ENCODE measurements at regions not wholly inside any gene's neighbourhood (a gene's known extent, or its start where the extent isn't known, plus 50 kb on each side); places are given as distances from the start of the nearest gene placed in this dataset.

- no peak for DNase-seq
Measured at GRCh38 chr13:44058067-44058466, 178.4 kb downstream of the LACC1 start.

- DNase-seq = peak; percentile 65
Measured at GRCh38 chr13:44058624-44059215, 179.0 kb downstream of the LACC1 start.

- no peak for DNase-seq
Measured at GRCh38 chr13:44061876-44062275, 182.2 kb downstream of the LACC1 start.

- DNase-seq = no peak
Measured at GRCh38 chr13:44063467-44063866, 183.8 kb downstream of the LACC1 start.

GRCh38 chr13:44063881-44064280 lies 184.2 kb downstream of the LACC1 start:
- DNase-seq = no peak

DNA sequence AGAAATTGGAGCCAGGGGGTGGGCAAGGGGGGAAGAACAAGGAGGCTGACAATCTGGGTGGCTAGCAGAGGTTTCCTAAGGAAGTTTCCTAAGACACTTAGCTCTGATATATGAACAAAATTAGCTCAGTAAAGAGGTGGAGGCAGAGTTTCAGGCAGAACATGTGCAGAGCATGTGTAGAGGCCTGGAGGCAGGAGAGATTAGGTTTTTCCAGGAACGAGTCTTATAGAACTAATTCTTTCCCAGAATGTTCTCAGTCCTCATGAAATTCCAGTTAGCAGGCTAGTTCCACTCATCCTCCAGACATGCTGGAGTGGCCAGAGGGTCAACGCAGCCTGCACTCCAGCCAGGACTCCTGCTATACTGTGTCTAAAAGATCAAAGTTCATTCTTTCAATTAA lies 184.7 kb downstream of the LACC1 start:
- DNase-seq = no peak

GRCh38 chr13:44068169-44068568 lies 188.5 kb downstream of the LACC1 start:
- no peak for DNase-seq

GRCh38 chr13:44068737-44069136 lies 189.0 kb downstream of the LACC1 start:
- DNase-seq = no peak

DNA sequence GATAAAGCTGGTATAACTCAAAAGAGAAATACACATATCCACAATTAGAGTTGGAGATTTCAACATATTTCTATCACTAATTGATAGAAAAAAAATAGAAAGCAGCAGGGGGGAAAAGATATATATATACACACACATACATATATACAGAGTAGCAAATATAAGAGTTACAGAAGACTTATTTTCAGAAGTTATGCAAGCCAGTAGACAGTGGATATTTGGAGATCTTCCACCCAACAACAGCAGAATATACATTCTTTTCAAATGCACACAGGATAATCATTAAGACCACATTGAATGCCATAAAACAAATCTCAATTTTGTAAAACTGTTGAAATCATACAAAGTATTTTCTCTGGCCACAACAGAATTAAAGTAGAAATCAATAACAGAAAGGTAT lies 192.8 kb downstream of the LACC1 start:
- no peak for DNase-seq

GRCh38 chr13:44074611-44075010 lies 194.9 kb downstream of the LACC1 start:
- DNase-seq = peak; percentile 33

DNA sequence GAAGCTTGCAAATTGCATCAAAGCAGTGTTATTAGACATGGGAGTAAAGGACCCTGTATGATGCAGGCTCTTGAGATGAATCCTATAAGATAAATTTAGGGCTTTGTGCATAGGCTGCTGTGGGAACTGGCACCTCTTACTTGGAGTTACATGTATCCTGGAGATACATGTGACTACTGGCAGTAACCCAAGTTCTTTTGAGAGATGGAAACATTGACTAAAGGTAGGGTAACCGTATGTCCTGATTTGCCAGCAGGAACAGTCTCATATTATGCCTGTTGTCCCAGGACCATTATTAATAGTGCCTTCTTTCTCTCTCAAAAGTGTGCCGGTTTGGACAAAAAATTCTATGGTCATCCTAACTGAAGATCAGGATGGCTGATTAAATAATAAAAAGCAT lies 195.4 kb downstream of the LACC1 start:
- DNase-seq = peak; percentile 47

DNA sequence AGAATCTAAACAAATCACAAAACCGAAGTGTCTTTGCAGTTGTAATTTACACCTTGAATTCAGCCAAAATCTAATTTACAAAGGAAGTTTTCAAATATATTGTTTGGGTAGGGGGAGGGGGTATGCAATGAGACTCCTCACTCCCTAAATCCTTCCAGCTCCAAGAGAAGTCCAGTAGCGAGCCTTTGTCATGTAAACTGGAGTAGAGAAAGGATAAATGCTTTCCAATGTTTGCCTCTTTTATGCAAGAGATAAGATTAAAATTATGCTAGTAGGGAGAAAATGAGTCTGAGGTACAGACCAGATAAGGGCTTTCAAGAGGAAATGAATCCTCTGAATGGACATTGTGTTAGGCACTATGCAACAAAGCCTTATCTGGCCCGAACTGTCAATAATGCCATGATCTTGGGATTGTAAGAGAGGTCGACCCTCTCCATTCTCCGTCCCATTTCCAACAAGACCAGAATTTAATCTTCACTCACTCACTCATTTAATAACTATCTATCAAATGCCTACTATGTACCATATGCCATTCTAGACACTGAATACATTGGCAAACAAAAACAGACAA lies 199.2 kb downstream of the LACC1 start:
- no peak for DNase-seq

DNA sequence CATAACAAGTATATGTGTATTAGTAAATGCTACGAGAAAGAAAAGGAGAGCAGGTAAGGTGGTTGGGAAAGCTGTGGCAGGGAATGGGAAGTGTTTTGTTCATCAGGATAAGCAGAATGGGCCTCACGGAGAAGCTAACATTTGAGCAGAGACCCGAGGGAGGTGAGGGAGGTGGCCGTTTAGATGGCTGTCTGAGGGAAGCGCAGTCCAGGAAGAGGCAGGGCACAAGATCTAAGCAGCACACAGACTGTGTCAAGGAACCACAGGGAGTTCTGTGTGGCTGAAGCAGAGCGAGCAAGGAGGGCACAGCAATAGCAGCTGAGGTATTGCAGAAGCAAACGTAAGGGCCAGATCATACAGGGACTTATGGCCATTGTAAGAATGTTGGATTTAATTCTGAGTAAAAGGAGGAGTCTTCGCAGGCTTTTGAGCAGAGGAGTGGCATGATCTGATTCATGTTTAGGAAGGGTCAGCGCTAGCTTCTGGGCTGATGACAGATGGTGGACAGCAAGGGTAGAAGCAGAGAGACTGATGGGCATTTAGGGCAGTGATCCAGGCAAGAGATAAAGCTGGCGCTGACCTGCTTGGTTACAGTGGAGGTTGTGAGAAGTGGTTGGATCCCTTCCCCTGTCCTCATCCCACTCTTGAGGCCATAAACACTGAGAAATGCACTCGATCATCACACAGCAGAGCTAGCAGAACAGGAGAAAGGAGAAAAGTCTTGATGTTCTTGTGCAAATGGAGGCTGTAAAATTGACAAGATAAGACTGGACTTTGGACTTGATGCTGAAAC lies 199.9 kb downstream of the LACC1 start:
- DNase-seq = no peak

DNA sequence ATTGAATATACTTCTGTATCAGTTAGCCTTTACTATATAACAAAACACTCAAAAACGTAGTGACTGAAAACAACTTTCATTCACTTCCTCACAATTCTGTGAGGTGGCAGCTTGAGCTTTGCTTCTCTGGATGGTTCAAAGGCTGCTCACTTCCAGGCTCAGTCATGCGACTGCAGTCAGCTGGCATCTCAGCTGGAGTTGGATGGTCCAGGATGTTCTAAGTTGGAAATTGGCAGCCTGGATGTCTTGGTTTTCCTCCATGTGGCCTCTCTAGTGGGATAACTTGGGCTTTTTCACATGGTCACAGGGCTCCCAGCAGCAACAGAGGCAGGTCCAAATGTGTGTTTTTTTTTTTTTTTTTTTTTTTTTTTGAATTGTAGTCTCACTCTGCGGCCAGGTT lies 204.4 kb downstream of the LACC1 start:
- no peak for DNase-seq

- no peak for DNase-seq
Measured at GRCh38 chr13:44086389-44086788, 206.7 kb downstream of the LACC1 start.

- DNase-seq = no peak
Measured at GRCh38 chr13:44088411-44088810, 208.7 kb downstream of the LACC1 start.

GRCh38 chr13:44088991-44089413 lies 209.3 kb downstream of the LACC1 start:
- no peak for DNase-seq

- no peak for DNase-seq
Measured at GRCh38 chr13:44089452-44089851, 209.7 kb downstream of the LACC1 start.

DNA sequence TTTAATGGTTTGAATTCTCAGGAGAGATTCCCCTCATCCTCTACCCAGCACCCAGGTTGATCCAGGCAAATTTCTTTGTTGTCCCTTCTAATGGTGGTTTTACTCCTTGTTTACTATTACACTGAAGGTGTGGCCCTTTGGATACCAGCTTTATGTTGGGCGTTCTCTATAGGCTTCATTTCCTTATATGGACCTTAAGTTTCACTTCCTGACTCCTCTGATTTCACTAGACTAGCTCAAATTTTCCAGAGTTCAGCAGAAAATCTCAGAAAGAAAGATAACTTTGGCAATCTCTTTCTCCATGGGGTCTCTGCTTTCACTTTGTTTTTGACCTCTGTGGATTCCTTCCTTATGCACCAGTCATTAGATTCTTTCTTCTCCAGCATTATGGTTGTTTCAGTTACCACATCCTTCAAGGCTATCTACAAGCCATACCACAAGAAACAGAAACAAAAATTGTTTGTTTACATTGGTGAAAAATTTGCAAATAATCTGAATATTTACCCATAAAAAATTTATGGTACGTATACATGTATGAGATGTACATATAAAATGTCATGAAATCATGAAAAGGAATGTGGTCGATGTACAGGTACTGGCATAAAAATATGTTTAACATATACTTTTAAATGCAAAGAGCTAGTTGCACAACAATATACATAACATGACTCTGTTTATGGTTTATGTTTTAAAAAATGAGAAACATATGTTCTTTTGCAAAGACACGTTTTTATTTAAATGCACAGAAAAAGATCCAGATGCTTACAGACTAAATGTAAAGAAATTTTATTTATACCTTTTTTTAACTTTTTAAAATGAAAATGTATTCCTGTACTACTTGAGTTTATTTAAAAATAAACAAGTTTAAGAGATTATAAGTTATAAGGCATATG lies 212.6 kb downstream of the LACC1 start:
- no peak for DNase-seq

DNA sequence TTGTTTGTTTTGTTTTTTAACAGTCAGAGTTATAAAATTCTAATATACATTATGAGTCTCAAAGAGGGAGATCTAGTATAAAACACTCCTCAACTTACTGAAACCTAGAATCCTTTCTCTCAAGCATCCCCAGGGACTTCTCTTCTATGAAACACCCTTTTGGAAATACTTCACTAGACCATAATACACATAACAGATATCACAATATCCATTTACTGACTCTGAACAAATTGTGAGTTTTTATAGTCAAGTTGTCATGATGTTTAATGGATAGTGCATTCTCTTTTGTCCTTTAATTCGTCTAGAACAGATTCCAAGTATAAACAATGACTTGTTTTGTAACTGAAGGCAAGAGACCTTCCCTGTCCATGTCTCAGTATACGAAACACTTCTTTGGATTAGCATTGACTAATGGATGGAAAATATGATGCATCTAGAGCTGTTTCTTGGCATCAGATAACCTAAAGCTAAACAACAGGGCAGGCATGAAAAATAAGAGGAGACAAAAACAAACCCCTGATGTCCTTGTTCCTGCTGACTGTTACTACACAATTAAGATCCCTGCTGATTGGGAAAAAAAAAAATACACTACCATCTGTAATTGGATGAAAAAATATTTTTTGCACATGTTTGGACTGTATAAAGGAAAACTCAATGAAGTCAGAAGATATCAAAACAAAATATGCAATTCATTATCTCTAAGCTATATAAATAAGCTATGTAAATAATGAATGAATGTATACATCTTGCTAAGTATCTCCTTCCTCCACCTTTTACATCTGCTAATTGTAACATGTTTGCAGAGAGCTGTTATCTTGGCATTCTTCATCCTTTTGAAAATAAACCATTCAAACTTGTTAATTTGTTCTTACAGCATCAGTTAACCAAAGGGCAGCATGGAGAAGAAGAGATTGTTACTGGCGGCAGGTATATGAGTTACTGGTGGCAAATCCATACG lies 214.2 kb downstream of the LACC1 start:
- no peak for DNase-seq

DNA sequence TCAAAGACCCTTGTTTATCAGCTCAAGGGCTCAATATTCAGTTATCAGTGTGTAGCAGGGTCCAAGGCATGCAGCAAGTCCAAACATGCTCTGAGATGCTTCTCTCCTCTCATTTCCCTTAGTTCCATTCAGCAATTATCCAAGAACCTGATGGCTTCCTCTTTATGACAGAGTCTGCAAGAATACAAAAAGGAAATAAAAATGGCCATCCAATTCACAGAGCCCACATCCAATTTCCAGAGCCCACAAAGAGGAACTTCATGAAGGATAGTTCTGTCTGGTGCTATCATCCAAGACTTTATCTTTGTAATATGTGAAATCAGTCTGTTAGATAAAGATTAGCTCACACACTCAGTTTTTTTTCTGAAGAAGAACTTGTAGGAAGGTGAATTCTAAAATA lies 217.2 kb downstream of the LACC1 start:
- DNase-seq = no peak

GRCh38 chr13:44098559-44098958 lies 218.9 kb downstream of the LACC1 start:
- DNase-seq = no peak

All from NCI-H1694 treated with DMSO at 0.1 percent for 48 hours (cell line).